H7 (cell line): ENCODE measurements at regions not wholly inside any gene's neighbourhood (a gene's known extent, or its start where the extent isn't known, plus 50 kb on each side); places are given as distances from the start of the nearest gene placed in this dataset.
"Not testable (repeated sequence)": the region's sequence is repeated elsewhere in the genome, so short reads cannot be mapped to it uniquely, and the experiment has no call there.

ENCODE experiments used
- DNase-seq: peaks from one replicate; pipeline ENCODE4 v3.0.0; 2012
- H3K27me3 ChIP-seq: 2 replicates; pipeline ENCODE4 v1.6.0; 2011; ENCODE audit warnings: mild to moderate bottlenecking, low read length; ENCODE audit not compliant: control insufficient read depth, insufficient read depth
- H3K36me3 ChIP-seq: replicated peaks from 2 replicates; pipeline ENCODE4 v1.5.1; 2011; ENCODE audit warnings: low read length; ENCODE audit not compliant: control insufficient read depth, insufficient read depth
- H3K4me3 ChIP-seq: 2 replicates; pipeline ENCODE4 v1.5.1; 2011; ENCODE audit warnings: low read depth, mild to moderate bottlenecking, control low read depth, low read length, moderate library complexity; ENCODE audit not compliant: insufficient read depth

DNA sequence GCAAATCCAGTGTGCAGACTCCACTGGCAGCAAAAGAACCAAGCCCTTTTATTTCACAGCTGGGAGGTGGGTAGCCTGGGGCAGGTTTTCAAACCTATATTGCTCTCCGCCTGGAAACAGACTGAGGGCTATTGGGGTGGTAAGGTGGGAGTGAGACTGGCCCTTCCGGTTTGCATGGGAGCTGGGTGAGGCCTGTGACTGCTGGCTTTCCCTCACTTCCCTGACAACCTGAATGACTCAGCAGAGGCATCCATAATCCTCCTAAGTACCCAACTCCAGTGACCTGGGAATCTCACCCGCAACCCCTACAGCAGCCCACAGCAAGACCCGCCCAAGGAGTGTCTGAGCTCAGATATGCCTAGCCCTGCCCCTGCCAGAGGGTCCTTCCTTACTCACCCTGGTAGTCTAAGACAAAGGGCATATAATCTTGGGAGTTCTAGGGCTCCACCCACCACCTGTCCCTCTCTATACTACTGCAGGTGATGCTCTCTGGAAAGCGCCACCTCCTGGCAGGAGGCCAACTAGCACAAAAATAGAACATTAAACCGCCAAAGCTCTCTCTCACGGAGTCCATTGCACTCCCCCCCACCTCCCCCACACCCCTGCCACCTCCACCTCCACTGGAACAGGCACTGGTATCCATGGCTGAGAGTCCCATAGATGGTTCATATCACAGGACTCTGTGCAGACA, 602.0 kb upstream of the C16orf82 start:
- no peak for DNase-seq
- Histone ChIP-seq H3K36me3 (no peaks in the 10 kb centered on the region), H3K27me3 (no peaks in the 10 kb centered on the region), H3K4me3 (no peak overlapping the region)

DNA sequence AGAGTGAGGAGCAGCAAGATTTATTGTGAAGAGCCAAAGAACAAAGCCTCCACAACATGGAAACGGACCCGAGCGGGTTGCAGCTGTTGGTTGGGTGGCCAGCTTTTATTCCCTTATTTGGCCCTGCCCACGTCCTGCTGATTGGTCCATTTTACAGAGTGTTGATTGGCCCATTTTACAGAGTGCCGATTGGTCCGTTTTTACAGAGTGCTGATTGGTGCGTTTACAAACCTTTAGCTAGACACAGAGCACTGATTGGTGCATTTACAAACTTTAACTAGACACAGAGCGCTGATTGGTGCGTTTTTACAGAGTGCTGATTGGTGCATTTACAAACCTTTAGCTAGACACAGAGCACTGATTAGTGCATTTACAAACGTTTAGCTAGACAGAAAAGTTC, 592.3 kb upstream of the C16orf82 start:
- H3K36me3 ChIP-seq, H3K27me3 ChIP-seq, DNase-seq, H3K4me3 ChIP-seq: not testable (repeated sequence)

DNA sequence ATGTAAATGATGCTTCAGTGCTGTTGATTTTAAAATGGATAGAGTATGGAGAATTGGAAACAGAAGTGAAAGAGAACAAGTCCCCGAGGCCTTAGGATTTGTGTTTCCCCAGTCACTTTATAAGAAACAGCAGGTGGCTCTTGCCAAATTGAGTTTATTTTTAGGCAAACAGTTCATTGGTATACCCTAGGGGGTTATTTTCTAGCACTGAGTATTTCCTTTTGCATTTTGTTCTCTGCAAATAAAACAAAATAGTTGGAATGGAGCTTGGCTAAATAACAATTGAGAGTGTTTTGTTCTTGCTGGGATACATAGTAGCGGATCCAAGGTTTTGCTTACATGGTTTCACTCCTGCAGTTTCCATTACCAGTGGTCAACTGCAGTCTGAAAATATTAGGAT, 591.1 kb upstream of the C16orf82 start:
- DNase-seq, result no peak
- Histone ChIP-seq H3K27me3 (no peaks in the 10 kb centered on the region), H3K36me3 (no peaks in the 10 kb centered on the region), H3K4me3 (no peak overlapping the region)

DNA sequence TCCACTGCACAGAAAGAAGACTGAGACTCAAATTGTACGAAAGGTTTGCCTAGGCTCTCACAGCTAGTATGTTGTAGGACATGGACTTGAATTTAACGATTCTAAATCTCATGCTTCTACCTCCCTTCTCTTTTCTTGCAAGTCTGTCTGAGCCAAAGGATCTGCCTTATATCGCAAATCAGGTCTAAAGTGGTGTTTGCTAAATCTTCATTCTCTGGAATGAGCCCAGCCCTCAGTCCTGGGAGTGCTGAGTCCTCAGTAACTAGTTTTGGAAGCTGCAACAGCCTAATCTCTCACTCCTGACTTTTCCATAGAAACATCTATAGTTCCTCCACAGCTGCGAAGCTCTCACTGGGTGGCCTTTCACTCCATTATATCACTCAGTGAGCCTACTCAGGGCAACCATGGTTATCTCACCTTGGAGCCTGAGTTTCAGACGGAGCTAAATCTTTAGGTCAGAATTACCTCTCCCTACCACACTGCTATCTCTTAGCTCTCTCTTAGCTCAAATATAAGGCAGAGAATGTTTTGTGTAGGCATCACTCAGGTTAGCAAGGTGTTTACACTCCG, 575.5 kb upstream of the C16orf82 start:
- no peaks in the 10 kb centered on the region for H3K27me3 ChIP-seq
- H3K4me3 ChIP-seq, result no peak overlapping the region
- H3K36me3 ChIP-seq, result no peaks in the 10 kb centered on the region
- DNase-seq, result peak; percentile 10

DNA sequence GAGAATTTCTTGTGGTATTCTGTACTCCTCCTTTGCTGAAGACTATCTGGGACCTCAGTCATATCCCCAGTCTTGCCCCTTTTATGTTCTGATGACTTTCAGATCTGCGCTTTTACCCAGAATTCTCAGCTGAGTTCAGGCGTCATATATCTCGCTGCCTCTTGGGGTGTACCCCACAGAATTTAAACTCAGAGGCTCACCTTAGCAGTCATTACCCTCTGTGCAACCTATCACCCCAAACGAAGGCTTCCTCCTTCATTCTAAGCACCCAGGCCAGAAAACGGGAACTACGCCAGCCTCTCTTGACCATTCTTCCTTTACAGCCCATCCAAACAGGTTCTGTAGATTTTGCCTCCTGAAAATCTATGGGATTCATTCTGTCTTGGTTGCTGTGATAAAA, 574.8 kb upstream of the C16orf82 start:
- no peak for DNase-seq

DNA sequence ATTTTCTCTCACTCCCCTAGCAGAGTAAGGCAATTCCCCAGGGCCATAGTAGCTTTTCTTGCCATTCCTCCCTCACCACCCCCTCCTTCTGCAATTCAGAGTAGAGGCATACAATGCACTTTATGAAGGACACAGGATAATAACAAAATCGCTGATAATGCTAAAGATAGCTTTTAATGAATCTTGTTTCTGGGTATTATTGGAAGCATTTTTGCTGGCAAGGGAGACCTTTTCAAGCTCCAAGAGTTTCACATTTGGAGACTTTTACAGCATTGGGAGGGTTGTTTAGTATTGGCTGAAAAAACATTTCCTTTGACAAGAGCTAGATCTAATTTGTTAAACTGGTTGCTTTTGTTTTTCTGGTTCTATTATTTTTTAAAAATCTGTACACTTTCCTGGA, 573.0 kb upstream of the C16orf82 start:
- Histone ChIP-seq H3K36me3 (no peaks in the 10 kb centered on the region), H3K27me3 (no peaks in the 10 kb centered on the region), H3K4me3 (no peak overlapping the region)
- no peak for DNase-seq

More for the DNA sequence above, 574.8 kb upstream of the C16orf82 start:
- no peak overlapping the region for H3K4me3 ChIP-seq
- no peaks in the 10 kb centered on the region for H3K27me3 ChIP-seq
- H3K36me3 ChIP-seq, result no peaks in the 10 kb centered on the region

DNA sequence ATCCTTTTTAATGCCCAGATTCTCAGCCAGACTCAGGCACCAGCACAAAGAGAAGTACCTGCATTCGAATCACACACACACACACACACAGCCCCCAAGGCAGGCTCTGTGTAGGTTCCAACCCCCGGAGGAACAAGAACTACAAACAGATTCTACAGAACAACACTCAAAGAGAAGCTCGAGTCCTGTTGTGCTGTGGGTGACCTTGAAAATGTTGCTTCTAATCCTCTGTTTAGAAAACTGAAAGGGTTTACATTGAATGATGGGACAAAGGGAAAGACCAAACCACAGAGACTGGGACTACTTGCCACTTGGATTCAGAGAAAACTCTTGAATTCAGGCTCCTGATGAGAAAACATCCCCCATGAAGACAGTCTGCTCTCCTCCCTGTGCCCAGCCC, 568.8 kb upstream of the C16orf82 start:
- Histone ChIP-seq H3K4me3 (no peak overlapping the region), H3K36me3 (no peaks in the 10 kb centered on the region), H3K27me3 (no peaks in the 10 kb centered on the region)
- no peak for DNase-seq

DNA sequence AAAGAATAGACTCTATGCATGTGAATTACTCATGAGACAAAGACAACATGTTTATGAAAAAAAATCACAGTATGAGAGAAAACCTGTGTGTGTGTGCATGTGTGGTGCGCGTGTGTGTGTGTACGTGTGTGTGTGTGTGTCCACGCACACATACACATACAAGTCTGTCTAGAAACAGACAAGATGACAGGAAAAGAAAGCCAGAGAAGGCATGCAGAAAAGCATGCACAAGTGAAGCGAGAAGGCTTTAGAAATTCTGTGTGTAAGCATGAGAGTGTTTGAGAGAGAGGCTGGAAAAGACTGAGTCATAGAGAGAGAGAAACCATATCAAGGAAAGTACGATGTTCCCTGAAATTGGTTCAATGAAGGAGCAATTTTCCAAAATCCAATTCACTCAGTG, 566.4 kb upstream of the C16orf82 start:
- Histone ChIP-seq H3K4me3 (no peak overlapping the region), H3K36me3 (no peaks in the 10 kb centered on the region), H3K27me3 (no peaks in the 10 kb centered on the region)
- no peak for DNase-seq

DNA sequence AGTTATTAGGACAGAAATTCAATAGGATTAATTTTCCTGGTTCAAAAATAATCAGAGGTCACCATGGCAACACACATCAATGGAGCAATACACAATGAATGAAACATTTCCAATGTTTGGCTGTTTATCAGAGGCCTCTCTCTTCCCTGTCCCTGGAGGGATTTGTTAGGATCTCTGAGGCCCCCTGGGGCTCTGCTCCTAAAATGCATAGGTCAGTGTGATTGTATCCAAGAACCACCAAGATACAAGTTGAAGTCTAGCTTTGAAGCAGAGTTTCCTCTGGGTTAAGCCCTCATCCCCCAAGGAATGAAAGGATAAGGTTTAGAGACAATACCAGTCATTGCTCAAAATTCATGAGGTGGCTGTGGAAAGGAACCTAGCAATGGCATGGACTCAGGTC, 561.2 kb upstream of the C16orf82 start:
- Histone ChIP-seq H3K4me3 (no peak overlapping the region), H3K36me3 (no peaks in the 10 kb centered on the region), H3K27me3 (no peaks in the 10 kb centered on the region)
- peak; percentile 9 for DNase-seq

DNA sequence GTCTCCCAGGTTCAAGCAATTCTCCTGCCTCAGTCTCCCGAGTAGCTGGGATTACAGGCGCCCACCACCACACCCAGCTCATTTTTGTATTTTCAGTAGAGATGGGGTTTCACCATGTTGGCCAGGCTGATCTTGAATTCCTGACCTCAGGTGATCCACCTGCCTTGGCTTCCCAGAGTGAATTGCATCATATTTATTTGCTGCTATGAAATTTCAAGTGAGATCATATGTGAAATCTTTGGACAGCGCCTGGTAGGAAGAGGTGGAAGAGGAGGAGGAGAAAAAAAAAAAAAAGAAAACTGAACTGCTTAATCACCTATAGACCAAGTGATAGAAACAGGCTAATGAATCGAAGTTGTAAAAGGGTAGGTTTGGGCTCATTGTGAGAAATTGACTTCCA, 557.8 kb upstream of the C16orf82 start:
- not testable (repeated sequence) for DNase-seq, H3K36me3 ChIP-seq, H3K4me3 ChIP-seq, H3K27me3 ChIP-seq

DNA sequence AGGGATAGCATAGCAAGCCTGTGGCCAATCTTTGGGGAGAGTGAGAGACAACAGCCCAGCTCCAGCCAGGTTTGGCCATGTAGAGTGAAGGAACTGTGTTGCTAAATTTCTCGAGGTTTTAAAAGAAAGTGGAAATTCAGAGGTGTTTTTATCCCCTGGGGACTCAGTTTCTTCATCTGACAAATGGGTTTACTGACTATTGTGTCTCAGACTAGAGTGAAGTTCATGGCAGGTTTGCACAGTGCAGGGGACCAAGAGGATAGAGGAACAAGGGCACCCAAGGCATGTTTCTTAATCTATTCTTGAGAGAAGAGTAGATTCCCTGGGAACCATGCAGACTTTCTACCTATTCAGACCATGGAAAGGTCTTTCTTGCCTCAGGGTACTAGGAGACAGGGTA, 555.8 kb upstream of the C16orf82 start:
- no peaks in the 10 kb centered on the region for H3K36me3 ChIP-seq
- no peaks in the 10 kb centered on the region for H3K27me3 ChIP-seq
- H3K4me3 ChIP-seq, result no peak overlapping the region
- DNase-seq, result no peak

DNA sequence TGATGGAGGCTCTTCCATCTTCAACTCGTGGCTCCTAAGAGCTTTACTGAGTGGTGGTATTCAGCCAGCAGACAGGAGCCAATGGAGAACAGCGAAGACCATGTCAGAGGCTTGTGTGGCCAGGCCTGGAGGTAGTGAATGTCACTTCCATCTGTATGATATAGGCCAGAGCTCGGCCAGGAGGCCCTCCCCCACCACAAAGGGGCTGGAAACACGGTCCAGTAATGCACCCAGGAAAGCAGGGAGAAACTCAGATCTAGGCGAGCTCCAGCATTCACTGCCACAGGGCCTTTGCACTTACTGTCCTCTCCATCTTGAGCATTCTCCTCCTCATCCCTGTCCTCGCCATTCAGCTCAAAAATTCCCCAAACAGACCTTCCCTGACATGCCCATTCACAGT, 555.3 kb upstream of the C16orf82 start:
- Histone ChIP-seq H3K4me3 (no peak overlapping the region), H3K36me3 (no peaks in the 10 kb centered on the region), H3K27me3 (no peaks in the 10 kb centered on the region)
- DNase-seq, result no peak

DNA sequence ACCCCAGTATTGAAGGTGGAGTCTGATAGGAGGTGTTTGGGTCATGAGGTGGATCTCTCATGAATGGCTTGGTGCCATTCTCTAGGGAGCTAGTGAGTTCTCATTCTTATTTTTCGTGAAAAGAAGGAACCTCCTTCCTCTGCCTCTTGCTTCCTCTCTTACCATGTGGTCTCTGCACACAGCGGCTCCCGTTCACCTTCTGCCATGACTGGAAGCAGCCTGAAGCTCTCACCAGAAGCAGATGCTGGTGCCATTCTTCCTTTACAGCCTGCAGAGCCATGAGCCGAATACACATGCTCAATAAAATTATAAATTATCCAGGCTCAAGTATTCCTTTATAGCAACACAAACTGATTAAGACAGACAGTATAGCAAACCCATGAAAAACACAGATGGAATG, 545.1 kb upstream of the C16orf82 start:
- H3K27me3 ChIP-seq, result no peaks in the 10 kb centered on the region
- DNase-seq, result no peak
- H3K36me3 ChIP-seq, result no peaks in the 10 kb centered on the region
- H3K4me3 ChIP-seq, result no peak overlapping the region

DNA sequence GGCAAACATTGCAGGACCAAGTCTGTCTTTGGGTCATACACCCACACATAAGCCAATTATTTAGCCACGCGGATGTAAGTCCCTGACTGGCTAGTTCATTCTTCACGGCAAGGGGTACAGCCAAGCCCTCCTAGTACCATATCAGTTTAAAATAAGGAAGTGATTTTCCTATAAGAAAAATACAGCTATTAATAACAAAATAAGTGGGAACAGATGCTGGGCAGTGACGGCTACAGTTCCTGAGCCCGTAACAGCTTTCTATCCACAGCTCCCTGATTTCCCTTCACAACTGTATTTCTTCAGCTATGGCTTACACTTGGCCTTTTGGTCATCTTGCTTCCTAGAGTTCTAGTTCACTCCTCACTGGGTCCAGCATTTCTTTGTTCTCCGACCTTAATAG, 542.4 kb upstream of the C16orf82 start:
- DNase-seq, result no peak
- H3K36me3 ChIP-seq, result no peaks in the 10 kb centered on the region
- H3K4me3 ChIP-seq, result no peak overlapping the region
- H3K27me3 ChIP-seq, result no peaks in the 10 kb centered on the region

DNA sequence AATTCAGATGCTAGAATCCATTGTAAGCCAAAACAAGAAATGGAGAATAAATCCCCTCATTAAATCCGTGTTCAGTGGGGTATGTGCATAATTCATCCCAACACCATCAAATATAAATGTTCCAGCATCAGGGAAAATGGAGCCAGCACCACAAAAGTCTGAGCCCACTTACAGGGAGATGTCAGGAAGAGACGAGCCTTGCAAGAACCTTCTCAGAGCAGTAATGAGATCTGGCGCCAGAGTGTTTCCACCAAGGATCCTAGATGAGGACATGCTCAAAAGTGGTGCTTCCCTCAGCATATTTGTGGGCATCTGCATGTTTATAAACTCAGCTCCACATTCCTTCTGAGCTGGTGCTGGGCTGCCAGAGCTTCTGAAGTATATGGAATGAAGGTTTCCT, 541.9 kb upstream of the C16orf82 start:
- Histone ChIP-seq H3K36me3 (no peaks in the 10 kb centered on the region), H3K4me3 (no peak overlapping the region), H3K27me3 (no peaks in the 10 kb centered on the region)
- no peak for DNase-seq

DNA sequence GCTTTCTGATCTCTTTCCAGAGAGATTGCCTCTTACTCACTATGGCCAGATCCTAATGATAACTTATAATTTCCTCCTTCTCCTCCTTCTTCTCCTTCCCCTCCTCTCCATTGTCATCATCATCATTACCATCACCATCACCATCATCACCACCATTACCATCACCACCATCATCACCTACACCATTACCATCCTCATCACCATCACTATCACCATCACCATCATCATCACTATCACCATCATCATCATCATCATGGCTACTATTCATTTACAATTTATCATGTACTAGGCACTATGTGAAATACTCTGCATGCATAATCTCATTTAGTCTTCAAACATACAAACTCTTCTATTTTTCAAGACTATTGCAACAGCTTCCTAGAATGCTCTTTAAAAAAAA, 540.9 kb upstream of the C16orf82 start:
- Histone ChIP-seq H3K27me3 (no peaks in the 10 kb centered on the region), H3K36me3 (no peaks in the 10 kb centered on the region), H3K4me3 (no peak overlapping the region)
- DNase-seq, result no peak
